Calu3 (cell line): ENCODE measurements at regions not wholly inside any gene's neighbourhood (a gene's known extent, or its start where the extent isn't known, plus 50 kb on each side); places are given as distances from the start of the nearest gene placed in this dataset.

Experiments
- BruUV-seq: library from RNA; stranded (reverse); fragments of 400-500 nt; replicated peaks from 2 replicates; lab custom pipeline; 2021; lab: Mats Ljungman, UMichigan
- CTCF ChIA-PET: fragments of 300-600 bp; sonication (Branson Sonifier 250); formaldehyde crosslinking; loops from one replicate; lab custom pipeline; 2022; ENCODE audit warnings: antibody characterized with exemption; lab: Charles Lee
- DNase-seq: peaks from one replicate; pipeline ENCODE4 v3.0.0; 2022
- H3K27ac Mint-ChIP-seq: one replicate; pipeline ENCODE4 v1.8.0; 2022; ENCODE audit warnings: mixed read lengths; ENCODE audit not compliant: unreplicated experiment
- H3K27me3 Mint-ChIP-seq: one replicate; pipeline ENCODE4 v1.8.0; 2022; ENCODE audit warnings: mixed read lengths; ENCODE audit not compliant: unreplicated experiment
- H3K36me3 Mint-ChIP-seq: one replicate; pipeline ENCODE4 v1.8.0; 2022; ENCODE audit warnings: mild to moderate bottlenecking, moderate library complexity, mixed read lengths; ENCODE audit not compliant: insufficient read depth, unreplicated experiment
- H3K4me1 Mint-ChIP-seq: one replicate; pipeline ENCODE4 v1.8.0; 2022; ENCODE audit warnings: mild to moderate bottlenecking, low read depth, mixed read lengths; ENCODE audit not compliant: unreplicated experiment
- H3K4me3 Mint-ChIP-seq: one replicate; pipeline ENCODE4 v1.8.0; 2022; ENCODE audit warnings: mild to moderate bottlenecking, low read depth, moderate library complexity, mixed read lengths; ENCODE audit not compliant: unreplicated experiment
- H3K9me3 Mint-ChIP-seq: one replicate; pipeline ENCODE4 v1.8.0; 2022; ENCODE audit warnings: low read depth, mixed read lengths; ENCODE audit not compliant: unreplicated experiment
- CTCF ChIP-seq: fragments of 200-600 bp; IDR thresholded peaks from one replicate; pipeline ENCODE4 v1.8.0; 2022; ENCODE audit warnings: antibody characterized with exemption; ENCODE audit not compliant: unreplicated experiment
- intact Hi-C: fragments of 100-400 bp; cut with micrococcal nuclease; formaldehyde crosslinking; loops from one replicate; pipeline ENCODE4 v1.10.0; 2022; ENCODE audit not compliant: unreplicated experiment

DNA sequence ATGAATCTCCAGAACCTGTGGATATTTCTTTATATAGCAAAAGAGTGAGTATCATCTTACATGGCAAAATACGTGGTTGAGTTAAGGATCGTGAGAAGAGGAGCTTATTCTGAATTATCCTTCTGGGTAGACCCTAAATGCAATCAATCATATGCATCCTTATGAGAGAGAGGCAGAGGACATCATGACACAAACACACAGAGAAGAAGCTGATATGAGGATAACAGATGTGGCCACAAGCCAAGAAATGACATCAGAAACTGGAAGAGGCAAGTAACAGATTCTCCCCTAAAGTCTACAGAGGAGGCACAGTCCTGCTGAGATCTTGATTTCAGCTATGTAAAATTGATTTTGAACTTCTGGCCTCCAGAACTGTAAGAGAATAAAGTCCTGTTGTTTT is 730.2 kb upstream of the ZNF804A start:
- intact Hi-C loops: no loop called here
- CTCF ChIA-PET: no interaction called here
- BruUV-seq: no TSS peak
- no peak for DNase-seq
- no peak overlapping the region for H3K4me3 Mint-ChIP-seq
- H3K27ac Mint-ChIP-seq: no peak overlapping the region
- TF ChIP-seq CTCF: no peak
- no peaks in the 10 kb centered on the region for H3K4me1 Mint-ChIP-seq
- no peaks in the 10 kb centered on the region for H3K36me3 Mint-ChIP-seq
- no peaks in the 10 kb centered on the region for H3K27me3 Mint-ChIP-seq
- H3K9me3 Mint-ChIP-seq: no peaks in the 10 kb centered on the region

DNA sequence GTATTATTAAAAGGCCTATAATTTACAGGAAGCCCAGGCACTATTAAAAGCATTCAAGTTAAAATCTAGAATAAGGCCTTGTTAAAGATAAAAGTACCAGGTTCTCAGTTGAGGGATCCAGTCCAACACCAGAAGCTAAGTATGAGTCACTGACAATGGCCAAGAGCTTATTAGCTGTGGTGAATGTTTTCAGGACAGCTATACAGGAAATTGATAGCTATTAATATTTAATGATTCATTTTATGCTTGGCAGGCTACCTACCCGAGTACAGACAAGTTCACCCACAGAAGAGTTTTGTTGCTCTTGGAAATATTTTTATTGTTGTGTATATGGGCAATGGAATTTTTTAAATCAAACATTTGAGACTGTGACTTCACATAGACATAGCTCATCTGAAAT is 729.6 kb upstream of the ZNF804A start:
- H3K36me3 Mint-ChIP-seq: no peaks in the 10 kb centered on the region
- BruUV-seq: no TSS peak
- no peak for TF ChIP-seq CTCF
- no peaks in the 10 kb centered on the region for H3K27me3 Mint-ChIP-seq
- no peaks in the 10 kb centered on the region for H3K9me3 Mint-ChIP-seq
- CTCF ChIA-PET: no interaction called here
- no peak overlapping the region for H3K4me3 Mint-ChIP-seq
- H3K27ac Mint-ChIP-seq: no peak overlapping the region
- intact Hi-C loops: no loop called here
- no peaks in the 10 kb centered on the region for H3K4me1 Mint-ChIP-seq
- no peak for DNase-seq

DNA sequence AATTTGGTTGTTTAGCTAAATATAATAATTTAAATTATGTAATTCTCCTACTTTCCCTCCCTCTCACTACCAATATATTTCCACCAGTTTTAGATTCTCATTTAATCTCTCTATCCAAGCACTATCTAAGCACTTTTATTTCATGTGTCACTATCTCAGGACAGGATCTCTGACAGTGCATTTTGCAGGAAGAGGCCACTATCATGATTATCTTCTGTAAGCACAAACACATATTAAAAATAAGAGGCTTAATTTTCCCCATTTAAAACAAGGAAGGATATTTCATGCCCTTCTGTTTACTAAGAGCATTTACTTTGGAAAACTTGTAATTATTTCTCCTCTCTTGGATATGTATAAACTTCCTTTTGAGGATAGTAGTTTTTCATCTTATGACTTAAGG is 726.2 kb upstream of the ZNF804A start:
- no peak overlapping the region for H3K4me3 Mint-ChIP-seq
- H3K9me3 Mint-ChIP-seq: no peaks in the 10 kb centered on the region
- no peak for TF ChIP-seq CTCF
- BruUV-seq: no TSS peak
- intact Hi-C loops: no loop called here
- no peaks in the 10 kb centered on the region for H3K36me3 Mint-ChIP-seq
- no peak overlapping the region for H3K27ac Mint-ChIP-seq
- H3K4me1 Mint-ChIP-seq: no peaks in the 10 kb centered on the region
- no peak for DNase-seq
- H3K27me3 Mint-ChIP-seq: no peaks in the 10 kb centered on the region
- CTCF ChIA-PET: no interaction called here

DNA sequence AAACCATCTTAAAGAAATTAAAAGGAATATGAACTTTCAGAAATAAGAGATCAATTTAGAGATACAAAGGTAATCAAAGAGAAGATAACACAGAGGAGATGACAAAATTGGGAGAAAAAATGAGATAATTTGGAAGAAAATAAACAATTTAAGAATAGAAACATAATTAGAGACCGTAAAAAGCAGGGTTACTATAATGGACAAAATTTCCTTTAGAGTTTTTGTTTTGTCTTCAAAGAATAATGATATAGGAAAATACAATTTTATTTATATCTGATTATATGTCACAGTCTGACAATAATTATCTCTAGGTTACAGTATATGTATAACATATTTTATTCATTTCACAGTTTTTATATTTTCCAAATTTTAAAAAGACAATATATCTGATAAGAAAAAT is 716.4 kb upstream of the ZNF804A start:
- DNase-seq: no peak
- BruUV-seq: no TSS peak
- H3K4me3 Mint-ChIP-seq: no peak overlapping the region
- intact Hi-C loops: no loop called here
- no peak overlapping the region for H3K27ac Mint-ChIP-seq
- H3K4me1 Mint-ChIP-seq: no peaks in the 10 kb centered on the region
- CTCF ChIA-PET: no interaction called here
- TF ChIP-seq CTCF: no peak
- H3K36me3 Mint-ChIP-seq: no peaks in the 10 kb centered on the region
- no peaks in the 10 kb centered on the region for H3K27me3 Mint-ChIP-seq
- peaks cover 5% of the 10 kb centered on the region for H3K9me3 Mint-ChIP-seq
